ENCODE measurements at regions not wholly inside any gene's neighbourhood (a gene's known extent, or its start where the extent isn't known, plus 50 kb on each side); places are given as distances from the start of the nearest gene placed in this dataset.

DNA sequence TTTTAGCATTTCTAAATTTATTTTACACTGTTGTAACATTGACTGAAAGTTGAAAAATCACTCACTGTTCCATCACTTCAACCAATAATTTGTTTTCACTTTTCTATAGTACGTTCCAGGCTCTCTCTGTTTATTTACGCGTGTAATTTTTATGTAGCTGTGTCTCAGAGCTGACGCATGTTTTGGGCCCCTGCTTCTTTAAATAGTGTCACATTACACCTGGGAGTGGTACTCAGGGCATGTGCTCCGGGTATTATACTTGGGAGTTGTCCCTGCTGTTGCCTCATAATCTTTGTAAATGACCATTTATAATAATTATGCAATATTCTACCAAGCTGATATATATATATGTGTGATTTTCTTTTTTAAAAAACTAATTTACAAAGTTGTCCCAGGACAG is 132.8 kb upstream of the CPM start:
- in situ Hi-C loops (cut with MboI; ENCODE audit: low sequenced_read_pairs, unreplicated experiment), result no loop called here
- TF ChIP-seq, protein P1, sequence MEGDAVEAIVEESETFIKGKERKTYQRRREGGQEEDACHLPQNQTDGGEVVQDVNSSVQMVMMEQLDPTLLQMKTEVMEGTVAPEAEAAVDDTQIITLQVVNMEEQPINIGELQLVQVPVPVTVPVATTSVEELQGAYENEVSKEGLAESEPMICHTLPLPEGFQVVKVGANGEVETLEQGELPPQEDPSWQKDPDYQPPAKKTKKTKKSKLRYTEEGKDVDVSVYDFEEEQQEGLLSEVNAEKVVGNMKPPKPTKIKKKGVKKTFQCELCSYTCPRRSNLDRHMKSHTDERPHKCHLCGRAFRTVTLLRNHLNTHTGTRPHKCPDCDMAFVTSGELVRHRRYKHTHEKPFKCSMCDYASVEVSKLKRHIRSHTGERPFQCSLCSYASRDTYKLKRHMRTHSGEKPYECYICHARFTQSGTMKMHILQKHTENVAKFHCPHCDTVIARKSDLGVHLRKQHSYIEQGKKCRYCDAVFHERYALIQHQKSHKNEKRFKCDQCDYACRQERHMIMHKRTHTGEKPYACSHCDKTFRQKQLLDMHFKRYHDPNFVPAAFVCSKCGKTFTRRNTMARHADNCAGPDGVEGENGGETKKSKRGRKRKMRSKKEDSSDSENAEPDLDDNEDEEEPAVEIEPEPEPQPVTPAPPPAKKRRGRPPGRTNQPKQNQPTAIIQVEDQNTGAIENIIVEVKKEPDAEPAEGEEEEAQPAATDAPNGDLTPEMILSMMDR (IDR thresholded peaks at IDR 0.05; ENCODE audit: borderline replicate concordance, control extremely low read depth, extremely low read depth, insufficient read depth, missing control alignments), result no peak
- no peak for DNase-seq (ENCODE audit: low spot score)

DNA sequence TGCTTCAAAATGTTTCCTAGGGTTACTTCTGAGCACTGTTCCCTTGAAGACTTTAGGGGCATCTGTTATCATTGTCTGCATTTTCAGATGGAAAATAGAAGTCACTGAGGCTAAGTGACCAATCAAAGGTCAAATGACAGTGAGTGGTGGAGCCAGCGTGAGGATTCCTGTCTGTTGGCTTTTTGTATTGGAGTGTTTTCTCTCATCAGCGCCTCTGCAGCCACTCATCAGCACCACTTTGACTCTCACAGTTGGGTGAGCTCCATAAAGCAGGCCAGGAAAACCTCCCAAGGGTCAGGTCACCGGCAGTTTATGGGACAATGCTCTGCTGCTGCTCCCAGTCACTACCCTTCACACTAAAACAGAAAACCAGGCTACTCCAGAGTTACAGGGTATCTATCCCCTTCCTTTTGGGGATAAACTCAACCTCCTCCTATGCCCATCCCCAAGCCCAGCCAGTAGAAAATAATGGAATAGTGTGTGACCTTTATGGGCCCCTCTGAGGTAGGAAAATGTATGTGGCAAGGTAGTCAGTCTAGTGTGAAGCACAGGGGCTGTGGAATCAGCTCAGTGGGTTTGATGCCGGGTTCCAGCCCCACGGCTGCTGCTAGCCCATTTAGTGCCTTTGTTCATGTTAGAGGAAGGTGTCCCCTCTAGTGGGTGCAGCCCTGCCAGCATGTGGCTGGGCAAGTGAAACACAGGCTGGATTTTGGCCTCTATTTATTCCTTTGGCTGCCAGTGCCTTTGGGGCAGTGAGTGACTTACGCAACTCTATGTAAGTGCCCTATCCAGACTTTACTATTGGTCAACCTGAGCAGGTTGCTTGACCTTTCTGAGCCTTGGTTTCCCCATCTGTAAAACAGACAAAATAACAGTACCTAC is 133.8 kb upstream of the CPM start:
- TF ChIP-seq, protein P1 (IDR thresholded peaks at IDR 0.05; ENCODE audit: borderline replicate concordance, control extremely low read depth, extremely low read depth, insufficient read depth, missing control alignments), result no peak
- no peak for DNase-seq (ENCODE audit: low spot score)
- in situ Hi-C loops (cut with MboI; ENCODE audit: low sequenced_read_pairs, unreplicated experiment), result no loop called here

DNA sequence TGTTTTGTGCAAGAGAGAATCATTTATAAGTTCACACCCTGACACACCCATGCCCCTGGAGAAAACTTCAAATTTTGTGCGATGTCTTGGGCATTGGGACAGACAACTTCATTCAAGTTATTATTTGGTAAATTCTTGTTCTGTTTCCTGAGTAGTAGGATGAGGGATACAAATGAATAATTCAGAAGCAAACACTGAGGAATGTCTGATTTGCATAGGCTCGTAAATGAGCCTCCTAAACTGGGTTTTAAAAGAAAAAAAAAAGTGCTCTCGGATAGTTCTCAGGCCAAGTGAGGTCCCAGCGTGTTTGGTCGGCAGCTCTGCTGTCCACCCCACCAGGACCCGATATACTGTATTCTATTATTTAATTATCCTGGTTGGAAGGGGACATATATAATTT is 134.7 kb upstream of the CPM start:
- TF ChIP-seq, protein P1 (IDR thresholded peaks at IDR 0.05; ENCODE audit: borderline replicate concordance, control extremely low read depth, extremely low read depth, insufficient read depth, missing control alignments), result no peak
- DNase-seq (ENCODE audit: low spot score), result no peak
- in situ Hi-C loops (cut with MboI; ENCODE audit: low sequenced_read_pairs, unreplicated experiment), result no loop called here

DNA sequence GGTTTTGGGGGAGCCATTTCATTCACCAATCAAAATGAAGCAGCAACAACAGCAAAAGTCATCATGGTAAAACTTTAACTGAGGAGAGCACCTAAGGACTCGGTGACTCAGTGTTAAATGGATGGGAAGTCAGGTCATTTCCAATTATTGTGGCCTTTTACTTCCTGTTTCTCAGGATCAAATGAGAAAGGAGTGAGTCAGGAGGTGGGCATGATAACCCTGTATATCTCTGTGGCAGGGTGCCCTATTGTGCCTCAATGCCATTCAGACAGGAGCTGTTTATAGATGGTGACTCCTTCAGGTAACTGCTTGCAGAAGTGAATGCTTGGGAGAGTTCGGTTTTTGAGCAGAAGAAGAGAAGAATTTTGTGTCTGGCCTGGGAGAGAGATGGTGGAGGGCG is 135.5 kb upstream of the CPM start:
- no peak for DNase-seq (ENCODE audit: low spot score)
- TF ChIP-seq, protein P1 (IDR thresholded peaks at IDR 0.05; ENCODE audit: borderline replicate concordance, control extremely low read depth, extremely low read depth, insufficient read depth, missing control alignments), result no peak
- in situ Hi-C loops (cut with MboI; ENCODE audit: low sequenced_read_pairs, unreplicated experiment), result no loop called here

DNA sequence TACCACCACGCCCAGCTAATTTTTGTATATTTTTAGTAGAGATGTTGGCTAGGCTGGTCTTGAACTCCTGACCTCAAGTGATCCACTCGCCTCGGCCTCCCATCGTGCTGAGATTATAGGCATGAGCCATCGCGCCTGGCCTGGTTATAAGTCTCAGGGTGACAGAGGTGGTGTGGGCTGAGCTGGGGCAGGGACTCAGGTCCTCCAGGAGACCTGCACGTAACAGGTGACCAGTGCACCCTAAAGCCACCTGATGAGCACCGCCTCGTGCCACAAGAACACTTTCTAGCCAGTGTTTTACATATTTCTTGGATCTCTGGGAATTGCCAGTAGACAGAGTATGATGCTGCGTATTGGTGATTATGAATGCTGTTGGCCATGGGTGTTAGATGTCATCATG is 136.5 kb upstream of the CPM start:
- in situ Hi-C loops (cut with MboI; ENCODE audit: low sequenced_read_pairs, unreplicated experiment), result no loop called here

DNA sequence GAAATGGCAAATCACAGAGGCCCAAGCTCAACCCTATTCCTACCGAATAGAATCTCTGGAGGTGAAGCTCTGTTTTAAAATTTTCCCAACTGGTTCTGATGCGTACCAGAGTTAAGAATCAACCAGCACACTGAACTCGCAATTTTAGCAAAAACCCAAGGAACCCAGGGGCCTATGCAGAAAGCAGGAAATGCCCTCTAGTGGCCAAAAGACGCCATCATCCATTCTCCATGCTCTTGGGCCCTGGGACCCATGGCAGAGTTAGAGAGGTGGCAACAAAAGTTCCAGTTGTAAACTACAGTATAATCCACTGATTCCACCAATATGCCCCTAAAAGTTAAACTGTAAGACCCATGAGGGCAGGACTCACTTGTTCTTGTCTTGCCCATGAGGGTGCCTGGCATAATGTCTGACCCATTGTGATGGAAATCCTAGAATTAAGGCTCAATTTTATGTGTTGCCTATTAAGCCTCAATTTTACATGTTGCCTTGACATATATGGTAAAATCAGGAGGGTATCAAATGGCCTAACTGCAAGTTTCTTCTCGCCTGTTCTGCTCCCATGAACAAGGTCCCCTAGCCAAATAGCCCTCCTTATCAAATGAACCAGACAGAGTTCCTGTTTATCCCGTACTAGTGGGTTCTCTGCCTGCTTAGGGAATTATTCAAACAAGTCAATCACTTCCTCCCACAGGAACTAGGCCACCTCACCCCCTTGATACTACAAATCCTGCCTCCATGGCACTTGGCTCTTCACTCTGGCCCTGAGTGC is 137.5 kb upstream of the CPM start:
- TF ChIP-seq, protein P1 (IDR thresholded peaks at IDR 0.05; ENCODE audit: borderline replicate concordance, control extremely low read depth, extremely low read depth, insufficient read depth, missing control alignments), result peak; percentile 81
- in situ Hi-C loops (cut with MboI; ENCODE audit: low sequenced_read_pairs, unreplicated experiment), result loop anchor here (5.0 kb wide), 1 partner anchor 208 kb away; no protein-coding TSS in a partner anchor
- DNase-seq (ENCODE audit: low spot score), result peak; percentile 63

More for the DNA sequence above, 136.5 kb upstream of the CPM start:
- DNase-seq (ENCODE audit: low spot score), result no peak
- TF ChIP-seq, protein P1 (IDR thresholded peaks at IDR 0.05; ENCODE audit: borderline replicate concordance, control extremely low read depth, extremely low read depth, insufficient read depth, missing control alignments), result no peak

All from GM13976 (cell line).